DND-41 (cell line): ENCODE measurements at regions not wholly inside any gene's neighbourhood (a gene's known extent, or its start where the extent isn't known, plus 50 kb on each side); places are given as distances from the start of the nearest gene placed in this dataset.

Source experiments
- CTCF ChIP-seq: IDR thresholded peaks from 2 replicates; pipeline ENCODE4 v1.5.1; 2012; ENCODE audit warnings: borderline replicate concordance, low read length, moderate library complexity, mild to moderate bottlenecking; ENCODE audit not compliant: poor library complexity, severe bottlenecking; ENCODE audit errors: extremely low read depth
- EZH2 ChIP-seq: IDR thresholded peaks from 3 replicates; pipeline ENCODE4 v1.6.1; 2012; ENCODE audit warnings: borderline replicate concordance, low read depth, mild to moderate bottlenecking, moderate library complexity, low read length, inconsistent platforms; ENCODE audit not compliant: severe bottlenecking

GRCh38 chr1:30655672-30656071, 67.7 kb downstream of the MATN1 start:
- no peak for TF ChIP-seq CTCF
- TF ChIP-seq EZH2 = no peak
